ENCODE measurements at regions not wholly inside any gene's neighbourhood (a gene's known extent, or its start where the extent isn't known, plus 50 kb on each side); places are given as distances from the start of the nearest gene placed in this dataset.

- no peaks in the 10 kb centered on the region for H3K27me3 Mint-ChIP-seq
- Histone ChIP-seq H2AFZ (ENCODE audit: insufficient read depth, low read depth, low read length, poor library complexity, severe bottlenecking) (no peak overlapping the region), H3K27ac (ENCODE audit: low read length in 2 of 2) (no peak overlapping the region), H3K27me3 (replicated peaks in 1 of 4; ENCODE audit: control extremely low read depth in 1 of 4, control insufficient read depth in 3 of 4, insufficient read depth in 4 of 4, low read length in 3 of 4) (no peaks in the 10 kb centered on the region), H3K4me1 (ENCODE audit: control insufficient read depth in 2 of 2, insufficient read depth in 2 of 2, low read length in 2 of 2) (no peaks in the 10 kb centered on the region), H3K9me3 (ENCODE audit: control extremely low read depth in 1 of 3, control insufficient read depth in 2 of 3, insufficient read depth in 1 of 3, low read length in 2 of 3) (peaks cover under 1 to 20% (median 4%) of the 10 kb centered on the region in 3 donors), H4K20me1 (ENCODE audit: control insufficient read depth, insufficient read depth, low read length, poor library complexity, severe bottlenecking) (no peaks in the 10 kb centered on the region), H3K9ac (ENCODE audit: low read length) (no peak overlapping the region), H3K4me2 (replicated peaks; ENCODE audit: low read depth, low read length, poor library complexity, severe bottlenecking) (no peak overlapping the region), H3K79me2 (ENCODE audit: control insufficient read depth, insufficient read depth, low read length) (no peaks in the 10 kb centered on the region), H3K36me3 (replicated peaks in 1 of 2; ENCODE audit: control extremely low read depth in 1 of 2, control insufficient read depth in 1 of 2, extremely low read depth in 1 of 2, insufficient read depth in 2 of 2, low read length in 1 of 2) (no peaks in the 10 kb centered on the region), H3K4me3 (ENCODE audit: control extremely low read depth in 1 of 5, extremely low read depth in 1 of 5, insufficient read depth in 1 of 5, low read depth in 2 of 5, low read length in 4 of 5) (no peak overlapping the region)
- H3K27ac Mint-ChIP-seq = no peak overlapping the region
- WGBS (ENCODE audit: insufficient coverage) = 63% methylated on average over 4 of the region's 8 CpGs
- H3K9me3 Mint-ChIP-seq (ENCODE audit: insufficient read depth) = peaks cover 15% of the 10 kb centered on the region
- no peak for DNase-seq
- no peak overlapping the region for H3K4me3 Mint-ChIP-seq
- ChIA-PET POLR2A (no interaction called here), CTCF (no interaction called here)
- no peak for ATAC-seq (ENCODE audit: low read depth)
- no peak for TF ChIP-seq EZH2 (IDR thresholded peaks at IDR 0.05; ENCODE audit: borderline replicate concordance, insufficient read depth, low read depth, low read length, poor library complexity, severe bottlenecking)
- no peak for TF ChIP-seq CTCF (IDR thresholded peaks at IDR 0.05)
- intact Hi-C loops (cut with micrococcal nuclease) = no loop called here
- no peaks in the 10 kb centered on the region for H3K4me1 Mint-ChIP-seq
These were observed 2057.6 kb downstream of the TP53TG3F start for GRCh38 chr16:35516971-35517370.

GRCh38 chr16:35523991-35524390 lies 2064.6 kb downstream of the TP53TG3F start:
- ATAC-seq (ENCODE audit: low read depth) (no peak), DNase-seq (no peak)
- POLR2A ChIA-PET = no interaction called here
- no peaks in the 10 kb centered on the region for H4K20me1 ChIP-seq (ENCODE audit: control insufficient read depth, insufficient read depth, low read length, poor library complexity, severe bottlenecking)
- H3K9me3 ChIP-seq (ENCODE audit: control extremely low read depth in 1 of 3, control insufficient read depth in 2 of 3, insufficient read depth in 1 of 3, low read length in 2 of 3) = peaks cover 1 to 26% (median 8%) of the 10 kb centered on the region in 3 donors
- no peak overlapping the region for H2AFZ ChIP-seq (ENCODE audit: insufficient read depth, low read depth, low read length, poor library complexity, severe bottlenecking)
- Mint-ChIP-seq H3K4me1 (no peaks in the 10 kb centered on the region), H3K27ac (no peak overlapping the region), H3K27me3 (no peaks in the 10 kb centered on the region), H3K9me3 (ENCODE audit: insufficient read depth) (peaks cover 13% of the 10 kb centered on the region), H3K4me3 (no peak overlapping the region)
- H3K4me3 ChIP-seq (ENCODE audit: control extremely low read depth in 1 of 5, extremely low read depth in 1 of 5, insufficient read depth in 1 of 5, low read depth in 2 of 5, low read length in 4 of 5) = no peak overlapping the region
- H3K4me2 ChIP-seq (replicated peaks; ENCODE audit: low read depth, low read length, poor library complexity, severe bottlenecking) = no peak overlapping the region
- no peaks in the 10 kb centered on the region for H3K79me2 ChIP-seq (ENCODE audit: control insufficient read depth, insufficient read depth, low read length)
- H3K27ac ChIP-seq (ENCODE audit: low read length in 2 of 2) = no peak overlapping the region
- intact Hi-C loops (cut with micrococcal nuclease) = no loop called here
- no peaks in the 10 kb centered on the region for H3K36me3 ChIP-seq (replicated peaks in 1 of 2; ENCODE audit: control extremely low read depth in 1 of 2, control insufficient read depth in 1 of 2, extremely low read depth in 1 of 2, insufficient read depth in 2 of 2, low read length in 1 of 2)
- no peaks in the 10 kb centered on the region for H3K4me1 ChIP-seq (ENCODE audit: control insufficient read depth in 2 of 2, insufficient read depth in 2 of 2, low read length in 2 of 2)
- CTCF ChIA-PET = no interaction called here
- no peaks in the 10 kb centered on the region for H3K27me3 ChIP-seq (replicated peaks in 1 of 4; ENCODE audit: control extremely low read depth in 1 of 4, control insufficient read depth in 3 of 4, insufficient read depth in 4 of 4, low read length in 3 of 4)
- no peak overlapping the region for H3K9ac ChIP-seq (ENCODE audit: low read length)
- no peak for TF ChIP-seq EZH2 (IDR thresholded peaks at IDR 0.05; ENCODE audit: borderline replicate concordance, insufficient read depth, low read depth, low read length, poor library complexity, severe bottlenecking)
- TF ChIP-seq CTCF (IDR thresholded peaks at IDR 0.05) = no peak

Data from B cell (primary cell).